Activated CD4-positive, alpha-beta memory T cell treated with anti-CD3 and anti-CD28 coated beads, Interleukin-2, amount 10 ng/mL, durations not matched to agents 7 days and 5 days (primary cell): ENCODE measurements at regions not wholly inside any gene's neighbourhood (a gene's known extent, or its start where the extent isn't known, plus 50 kb on each side); places are given as distances from the start of the nearest gene placed in this dataset.
"Not testable (repeated sequence)": the region's sequence is repeated elsewhere in the genome, so short reads cannot be mapped to it uniquely, and the experiment has no call there.

Experiments
- CTCF ChIA-PET: fragments of 350-600 bp; sonication (Branson Sonifier 250); formaldehyde crosslinking; loops from one replicate; lab custom pipeline; 2021; ENCODE audit warnings: antibody characterized with exemption, inconsistent platforms; lab: Charles Lee
- POLR2A ChIA-PET: fragments of 350-600 bp; sonication (Branson Sonifier 250); formaldehyde crosslinking; loops from one replicate; lab custom pipeline; 2021; ENCODE audit warnings: antibody characterized with exemption; lab: Charles Lee
- DNase-seq: peaks from one replicate; pipeline ENCODE4 v3.0.0-alpha.2; 2020
- H3K27ac Mint-ChIP-seq: one replicate; pipeline ENCODE4 v1.8.0; 2021; ENCODE audit warnings: mild to moderate bottlenecking, mixed read lengths
- H3K27me3 Mint-ChIP-seq: one replicate; pipeline ENCODE4 v1.8.0; 2021; ENCODE audit warnings: mixed read lengths
- H3K36me3 Mint-ChIP-seq: one replicate; pipeline ENCODE4 v1.8.0; 2021; ENCODE audit warnings: low read depth, mixed read lengths
- H3K4me1 Mint-ChIP-seq: one replicate; pipeline ENCODE4 v1.8.0; 2021; ENCODE audit warnings: mixed read lengths
- H3K4me3 Mint-ChIP-seq: one replicate; pipeline ENCODE4 v1.8.0; 2021; ENCODE audit warnings: mild to moderate bottlenecking, mixed read lengths
- H3K9me3 Mint-ChIP-seq: one replicate; pipeline ENCODE4 v1.8.0; 2021; ENCODE audit warnings: mixed read lengths

DNA sequence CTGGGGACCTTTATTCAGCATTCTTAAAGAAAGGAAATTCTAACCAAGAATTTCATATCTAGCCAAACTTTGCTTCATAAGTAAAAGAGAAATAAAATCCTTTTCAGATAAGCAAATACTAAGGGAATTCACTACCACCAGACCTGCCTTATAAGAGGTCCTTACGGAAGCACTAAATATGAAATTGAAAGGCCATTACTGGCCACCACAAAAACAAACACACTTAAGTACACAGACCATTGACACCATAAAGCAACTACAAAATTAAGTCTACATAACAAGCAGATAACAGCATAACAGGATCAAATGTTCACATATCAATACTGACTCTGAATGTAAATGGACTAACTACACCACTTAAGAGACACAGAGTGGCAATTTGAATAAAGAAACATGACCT lies 361.4 kb upstream of the POU5F2 start:
- Mint-ChIP-seq H3K9me3 (peaks cover 55% of the 10 kb centered on the region), H3K4me3 (no peak overlapping the region), H3K4me1 (peaks cover 17% of the 10 kb centered on the region), H3K27me3 (no peaks in the 10 kb centered on the region), H3K27ac (no peak overlapping the region), H3K36me3 (peaks cover 66% of the 10 kb centered on the region)
- CTCF ChIA-PET: no interaction called here
- no peak for DNase-seq
- POLR2A ChIA-PET: no interaction called here

GRCh38 chr5:94097384-94097783 lies 356.0 kb upstream of the POU5F2 start:
- H3K4me3 Mint-ChIP-seq, H3K4me1 Mint-ChIP-seq, H3K27ac Mint-ChIP-seq, CTCF ChIA-PET, POLR2A ChIA-PET, H3K27me3 Mint-ChIP-seq, DNase-seq: not testable (repeated sequence)
- Mint-ChIP-seq H3K9me3 (peaks cover 33% of the 10 kb centered on the region), H3K36me3 (peaks cover 31% of the 10 kb centered on the region)

GRCh38 chr5:94094793-94095441 lies 353.5 kb upstream of the POU5F2 start:
- Mint-ChIP-seq H3K4me3 (no peak overlapping the region), H3K4me1 (no peaks in the 10 kb centered on the region), H3K27ac (no peak overlapping the region), H3K9me3 (peaks cover 21% of the 10 kb centered on the region), H3K27me3 (no peaks in the 10 kb centered on the region), H3K36me3 (peaks cover 20% of the 10 kb centered on the region)
- ChIA-PET POLR2A (no interaction called here), CTCF (no interaction called here)
- no peak for DNase-seq

- H3K27ac Mint-ChIP-seq: no peak overlapping the region
- H3K27me3 Mint-ChIP-seq: no peaks in the 10 kb centered on the region
- peaks cover 8% of the 10 kb centered on the region for H3K36me3 Mint-ChIP-seq
- peaks cover 11% of the 10 kb centered on the region for H3K9me3 Mint-ChIP-seq
- POLR2A ChIA-PET: no interaction called here
- DNase-seq: no peak
- H3K4me3 Mint-ChIP-seq: no peak overlapping the region
- CTCF ChIA-PET: no interaction called here
- no peaks in the 10 kb centered on the region for H3K4me1 Mint-ChIP-seq
Measured at GRCh38 chr5:94093300-94093699, 351.9 kb upstream of the POU5F2 start.

DNA sequence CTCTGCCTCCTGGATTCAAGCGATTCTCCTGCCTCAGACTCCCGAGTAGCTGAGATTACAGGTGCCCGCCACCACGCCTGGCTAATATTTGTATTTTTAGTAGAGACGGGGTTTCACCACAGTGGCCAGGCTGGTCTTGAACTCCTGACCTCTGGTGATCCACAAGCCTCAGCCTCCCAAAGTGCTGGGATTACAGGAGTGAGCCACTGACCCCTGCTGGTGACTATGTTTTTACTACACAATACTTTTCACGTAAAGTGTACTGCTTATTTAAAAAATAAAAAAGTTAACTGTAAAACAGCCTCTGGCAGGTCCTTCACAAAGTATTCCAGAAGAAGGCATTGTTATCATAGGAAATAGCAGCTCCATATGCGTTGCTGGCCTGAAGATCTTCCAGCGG lies 345.2 kb upstream of the POU5F2 start:
- H3K9me3 Mint-ChIP-seq, POLR2A ChIA-PET: not testable (repeated sequence)

GRCh38 chr5:94086194-94086593 lies 344.8 kb upstream of the POU5F2 start:
- ChIA-PET CTCF (interaction anchor here (1.3 kb wide), 2 partner anchors 10 to 174 kb away, joined by 3 read pairs; no protein-coding TSS in a partner anchor), POLR2A (no interaction called here)
- H3K4me1 Mint-ChIP-seq: no peaks in the 10 kb centered on the region
- no peaks in the 10 kb centered on the region for H3K27me3 Mint-ChIP-seq
- peaks cover 6% of the 10 kb centered on the region for H3K36me3 Mint-ChIP-seq
- H3K4me3 Mint-ChIP-seq: no peak overlapping the region
- DNase-seq: no peak
- H3K27ac Mint-ChIP-seq: no peak overlapping the region
- no peaks in the 10 kb centered on the region for H3K9me3 Mint-ChIP-seq

More for the DNA sequence above, 345.2 kb upstream of the POU5F2 start:
- CTCF ChIA-PET: interaction anchor here (1.3 kb wide), 2 partner anchors 10 to 175 kb away, joined by 3 read pairs; no protein-coding TSS in a partner anchor
- DNase-seq, H3K4me1 Mint-ChIP-seq, H3K27ac Mint-ChIP-seq, H3K4me3 Mint-ChIP-seq, H3K27me3 Mint-ChIP-seq, H3K36me3 Mint-ChIP-seq: not testable (repeated sequence)

- Mint-ChIP-seq H3K27ac (no peak overlapping the region), H3K4me3 (no peak overlapping the region), H3K4me1 (no peaks in the 10 kb centered on the region), H3K36me3 (peaks cover 6% of the 10 kb centered on the region), H3K27me3 (no peaks in the 10 kb centered on the region), H3K9me3 (no peaks in the 10 kb centered on the region)
- CTCF ChIA-PET: no interaction called here
- DNase-seq: no peak
- POLR2A ChIA-PET: no interaction called here
Measured at GRCh38 chr5:94082405-94082804, 341.0 kb upstream of the POU5F2 start.

DNA sequence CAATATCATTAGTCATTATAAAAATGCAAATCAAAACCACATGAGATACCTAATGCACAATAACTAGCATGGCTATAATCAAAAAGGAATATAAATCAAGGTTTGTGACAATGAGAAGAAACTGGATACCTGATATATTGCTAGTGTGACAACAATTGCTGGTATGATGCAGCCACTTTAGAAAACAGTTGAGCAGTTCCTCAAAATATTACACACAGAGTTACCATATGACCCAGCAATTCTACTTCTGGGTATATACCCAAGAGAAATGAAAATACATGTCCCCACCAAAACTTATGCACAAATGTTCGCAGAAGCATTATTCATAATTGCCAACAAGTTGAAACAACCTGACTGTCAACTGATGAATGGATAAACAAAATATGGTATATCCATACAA lies 339.7 kb upstream of the POU5F2 start:
- Mint-ChIP-seq H3K27ac (no peak overlapping the region), H3K27me3 (no peaks in the 10 kb centered on the region), H3K4me1 (no peaks in the 10 kb centered on the region), H3K9me3 (no peaks in the 10 kb centered on the region), H3K36me3 (peaks cover 6% of the 10 kb centered on the region), H3K4me3 (no peak overlapping the region)
- POLR2A ChIA-PET: no interaction called here
- CTCF ChIA-PET: no interaction called here
- no peak for DNase-seq

DNA sequence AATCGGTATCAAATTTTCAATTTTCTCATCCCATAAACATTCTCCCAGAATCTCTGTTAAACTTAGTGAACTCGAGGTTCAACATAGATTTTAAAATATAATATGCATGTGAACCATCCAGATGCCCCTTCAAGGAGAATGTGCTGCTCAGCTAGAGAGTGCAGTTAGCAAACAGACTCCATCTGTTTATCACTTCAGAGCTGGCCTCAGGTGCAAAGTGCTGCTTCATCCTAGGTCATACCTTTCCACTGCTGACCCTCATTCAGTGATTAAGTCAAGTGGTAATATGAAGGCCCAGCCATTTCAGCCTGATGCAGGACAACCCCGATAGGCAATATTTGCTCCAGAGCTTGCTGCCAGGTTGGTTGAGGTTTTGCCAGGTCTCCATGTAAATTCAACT lies 339.0 kb upstream of the POU5F2 start:
- no peaks in the 10 kb centered on the region for H3K9me3 Mint-ChIP-seq
- no peak overlapping the region for H3K27ac Mint-ChIP-seq
- no peak for DNase-seq
- H3K27me3 Mint-ChIP-seq: no peaks in the 10 kb centered on the region
- ChIA-PET CTCF (no interaction called here), POLR2A (no interaction called here)
- H3K4me3 Mint-ChIP-seq: no peak overlapping the region
- peaks cover 2% of the 10 kb centered on the region for H3K36me3 Mint-ChIP-seq
- H3K4me1 Mint-ChIP-seq: no peaks in the 10 kb centered on the region

- POLR2A ChIA-PET: no interaction called here
Measured at GRCh38 chr5:94072116-94072515, 330.7 kb upstream of the POU5F2 start.

DNA sequence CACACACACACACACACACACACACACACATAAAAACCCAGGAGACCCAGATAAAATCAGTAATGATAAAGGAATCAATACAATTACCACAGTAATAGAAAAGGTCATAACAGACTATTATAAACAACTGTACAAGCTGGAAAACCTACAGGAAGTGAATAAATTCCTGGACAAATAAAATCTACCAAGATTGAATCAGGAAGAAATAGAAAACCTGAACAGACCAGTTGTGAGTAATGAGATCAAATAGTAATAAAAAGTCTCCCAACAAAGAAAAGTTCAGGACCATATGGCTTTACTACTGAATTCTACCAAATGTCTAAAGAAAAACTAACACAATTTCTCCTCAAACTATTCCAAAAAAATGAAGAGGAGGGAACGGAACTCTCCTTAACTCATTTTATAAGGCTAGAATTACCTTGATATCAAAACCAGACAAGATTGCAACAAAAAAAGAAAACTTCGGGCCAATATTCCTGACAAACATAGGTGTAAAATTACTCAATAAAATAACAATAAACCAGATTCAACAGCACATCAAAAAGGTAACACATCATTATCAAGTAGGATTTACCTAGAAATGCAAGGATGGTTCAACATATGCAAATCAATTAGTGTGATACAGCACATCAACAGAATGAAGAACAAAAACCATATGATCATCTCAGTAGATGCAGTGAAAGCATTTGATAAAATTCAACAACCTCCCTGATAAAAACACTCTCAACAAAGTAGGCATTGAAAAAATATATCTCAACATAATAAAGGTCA lies 325.2 kb upstream of the POU5F2 start:
- POLR2A ChIA-PET: no interaction called here
- peaks cover 39% of the 10 kb centered on the region for H3K36me3 Mint-ChIP-seq

More at GRCh38 chr5:94072116-94072515, 330.7 kb upstream of the POU5F2 start:
- Mint-ChIP-seq H3K27me3 (no peaks in the 10 kb centered on the region), H3K4me3 (no peak overlapping the region), H3K27ac (no peak overlapping the region), H3K9me3 (peaks cover 4% of the 10 kb centered on the region), H3K4me1 (no peaks in the 10 kb centered on the region), H3K36me3 (peaks cover 8% of the 10 kb centered on the region)
- CTCF ChIA-PET: no interaction called here
- no peak for DNase-seq

DNA sequence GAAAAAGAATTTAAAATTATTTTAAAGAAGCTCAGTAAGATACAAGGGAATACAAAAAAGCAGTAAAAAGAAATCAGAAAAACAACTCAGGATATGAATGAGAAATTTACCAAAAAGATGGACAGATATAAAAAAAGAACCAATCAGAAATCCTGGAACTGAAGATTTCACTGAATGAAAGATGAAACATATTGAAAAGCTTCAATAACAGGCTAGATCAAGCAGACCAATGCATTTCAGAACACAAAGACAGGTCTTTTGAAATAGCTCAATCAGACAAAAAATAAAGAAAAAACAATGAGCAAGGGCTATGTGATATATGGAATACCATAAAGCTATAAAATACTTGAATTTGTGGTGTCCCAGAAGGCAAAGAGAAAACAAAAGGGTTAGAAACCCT lies 322.6 kb upstream of the POU5F2 start:
- Mint-ChIP-seq H3K4me3 (no peak overlapping the region), H3K4me1 (no peaks in the 10 kb centered on the region), H3K36me3 (peaks cover 43% of the 10 kb centered on the region), H3K27me3 (no peaks in the 10 kb centered on the region), H3K9me3 (peaks cover 45% of the 10 kb centered on the region), H3K27ac (no peak overlapping the region)
- DNase-seq: no peak
- CTCF ChIA-PET: no interaction called here
- POLR2A ChIA-PET: interaction anchor here (0.6 kb wide), 1 partner anchor 123 kb away, joined by 3 read pairs; no protein-coding TSS in a partner anchor

More for the DNA sequence above, 325.2 kb upstream of the POU5F2 start:
- no peaks in the 10 kb centered on the region for H3K4me1 Mint-ChIP-seq
- H3K27me3 Mint-ChIP-seq: no peaks in the 10 kb centered on the region
- H3K4me3 Mint-ChIP-seq: no peak overlapping the region
- no peak overlapping the region for H3K27ac Mint-ChIP-seq
- CTCF ChIA-PET: no interaction called here
- peaks cover 42% of the 10 kb centered on the region for H3K9me3 Mint-ChIP-seq
- DNase-seq: no peak

DNA sequence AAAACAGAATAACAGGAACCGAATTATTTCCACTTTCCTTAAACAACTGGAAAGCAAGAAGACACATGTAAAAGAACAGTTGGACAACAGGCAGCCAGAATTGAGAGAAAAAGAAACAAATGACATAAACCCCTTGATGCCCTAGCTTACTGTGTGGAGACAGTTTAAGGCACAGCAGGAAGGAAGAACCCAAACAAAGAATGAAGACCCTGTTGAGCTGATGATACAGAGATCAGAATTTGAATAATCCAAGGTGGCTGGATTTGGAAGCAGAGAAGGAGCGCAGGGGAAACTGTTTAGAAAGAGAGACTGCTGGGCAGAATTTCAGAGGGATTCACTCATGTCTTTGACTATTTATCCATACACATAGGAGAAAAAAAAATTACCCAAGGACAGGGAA lies 316.3 kb upstream of the POU5F2 start:
- Mint-ChIP-seq H3K9me3 (peaks cover 6% of the 10 kb centered on the region), H3K27ac (no peak overlapping the region), H3K4me1 (peaks cover 1% of the 10 kb centered on the region), H3K4me3 (no peak overlapping the region), H3K27me3 (no peaks in the 10 kb centered on the region), H3K36me3 (peaks cover 18% of the 10 kb centered on the region)
- ChIA-PET CTCF (no interaction called here), POLR2A (no interaction called here)
- no peak for DNase-seq
